M059J (cell line): ENCODE measurements at regions not wholly inside any gene's neighbourhood (a gene's known extent, or its start where the extent isn't known, plus 50 kb on each side); places are given as distances from the start of the nearest gene placed in this dataset.
A peak's percentile ranks its signal among the peaks of the same experiment; 100 is the strongest.
"Not testable (repeated sequence)": the region's sequence is repeated elsewhere in the genome, so short reads cannot be mapped to it uniquely, and the experiment has no call there.

Source experiments
- DNase-seq: peaks from one replicate; pipeline ENCODE4 v3.0.0-alpha.2; 2012; ENCODE audit warnings: low read depth

- DNase-seq: no peak
These were observed 553.8 kb upstream of the FANCL start for GRCh38 chr2:58794916-58795315.

GRCh38 chr2:58794103-58794502 is 553.0 kb upstream of the FANCL start:
- no peak for DNase-seq

GRCh38 chr2:58788402-58788801 is 547.3 kb upstream of the FANCL start:
- DNase-seq: no peak

GRCh38 chr2:58770846-58771245 is 529.7 kb upstream of the FANCL start:
- no peak for DNase-seq

- no peak for DNase-seq
These were observed 528.7 kb upstream of the FANCL start for GRCh38 chr2:58769864-58770234.

- no peak for DNase-seq
These were observed 528.2 kb upstream of the FANCL start for GRCh38 chr2:58769111-58769863.

GRCh38 chr2:58768715-58769080 is 527.6 kb upstream of the FANCL start:
- DNase-seq: no peak

GRCh38 chr2:58767828-58768714 is 526.9 kb upstream of the FANCL start:
- DNase-seq: no peak

- no peak for DNase-seq
These were observed 523.4 kb upstream of the FANCL start for GRCh38 chr2:58764338-58765104.

- peak; percentile 37 for DNase-seq
These were observed 521.2 kb upstream of the FANCL start for GRCh38 chr2:58762176-58762781.

GRCh38 chr2:58757971-58758370 is 516.8 kb upstream of the FANCL start:
- DNase-seq: no peak

GRCh38 chr2:58756336-58756735 is 515.2 kb upstream of the FANCL start:
- DNase-seq: no peak

- DNase-seq: not testable (repeated sequence)
These were observed 511.4 kb upstream of the FANCL start for GRCh38 chr2:58752507-58752906.

- DNase-seq: not testable (repeated sequence)
These were observed 510.6 kb upstream of the FANCL start for GRCh38 chr2:58751676-58752075.

GRCh38 chr2:58749041-58749440 is 507.9 kb upstream of the FANCL start:
- DNase-seq: no peak

GRCh38 chr2:58745334-58745733 is 504.2 kb upstream of the FANCL start:
- not testable (repeated sequence) for DNase-seq

- no peak for DNase-seq
These were observed 499.3 kb upstream of the FANCL start for GRCh38 chr2:58740426-58740825.

GRCh38 chr2:58739033-58739432 is 497.9 kb upstream of the FANCL start:
- DNase-seq: no peak

GRCh38 chr2:58734365-58734764 is 493.2 kb upstream of the FANCL start:
- peak; percentile 47 for DNase-seq

- no peak for DNase-seq
These were observed 491.9 kb upstream of the FANCL start for GRCh38 chr2:58732999-58733398.

- peak; percentile 5 for DNase-seq
These were observed 490.4 kb upstream of the FANCL start for GRCh38 chr2:58731488-58731869.
